ENCODE measurements at regions not wholly inside any gene's neighbourhood (a gene's known extent, or its start where the extent isn't known, plus 50 kb on each side); places are given as distances from the start of the nearest gene placed in this dataset.

DNA sequence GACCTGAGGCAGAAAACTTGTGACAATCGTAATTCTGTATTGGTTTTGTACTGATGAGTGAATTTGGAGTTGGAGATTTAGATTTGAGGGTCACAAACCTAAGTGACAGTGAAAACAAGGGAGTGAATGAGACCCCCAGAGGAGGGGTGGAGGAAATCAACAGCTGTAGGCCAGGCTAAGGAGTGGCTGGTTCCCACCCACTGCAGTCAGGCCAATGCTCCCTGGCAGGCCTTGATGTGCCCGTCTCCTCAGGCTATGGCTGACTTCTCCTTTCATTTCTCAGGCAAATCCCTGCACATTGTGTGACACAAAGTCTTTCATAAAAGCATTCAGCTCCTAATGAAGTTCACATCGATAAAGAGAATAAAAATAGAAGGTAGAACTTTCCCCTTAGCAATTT lies 557.6 kb downstream of the CETN3 start:
- TF ChIP-seq, protein P1, sequence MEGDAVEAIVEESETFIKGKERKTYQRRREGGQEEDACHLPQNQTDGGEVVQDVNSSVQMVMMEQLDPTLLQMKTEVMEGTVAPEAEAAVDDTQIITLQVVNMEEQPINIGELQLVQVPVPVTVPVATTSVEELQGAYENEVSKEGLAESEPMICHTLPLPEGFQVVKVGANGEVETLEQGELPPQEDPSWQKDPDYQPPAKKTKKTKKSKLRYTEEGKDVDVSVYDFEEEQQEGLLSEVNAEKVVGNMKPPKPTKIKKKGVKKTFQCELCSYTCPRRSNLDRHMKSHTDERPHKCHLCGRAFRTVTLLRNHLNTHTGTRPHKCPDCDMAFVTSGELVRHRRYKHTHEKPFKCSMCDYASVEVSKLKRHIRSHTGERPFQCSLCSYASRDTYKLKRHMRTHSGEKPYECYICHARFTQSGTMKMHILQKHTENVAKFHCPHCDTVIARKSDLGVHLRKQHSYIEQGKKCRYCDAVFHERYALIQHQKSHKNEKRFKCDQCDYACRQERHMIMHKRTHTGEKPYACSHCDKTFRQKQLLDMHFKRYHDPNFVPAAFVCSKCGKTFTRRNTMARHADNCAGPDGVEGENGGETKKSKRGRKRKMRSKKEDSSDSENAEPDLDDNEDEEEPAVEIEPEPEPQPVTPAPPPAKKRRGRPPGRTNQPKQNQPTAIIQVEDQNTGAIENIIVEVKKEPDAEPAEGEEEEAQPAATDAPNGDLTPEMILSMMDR (IDR thresholded peaks at IDR 0.05), result no peak
- no peak for TF ChIP-seq POLR2AphosphoS5 (IDR thresholded peaks at IDR 0.05)
- no peak for TF ChIP-seq POLR2A (IDR thresholded peaks at IDR 0.05)
- no peak for TF ChIP-seq EP300 (IDR thresholded peaks at IDR 0.05)
